ENCODE measurements at regions not wholly inside any gene's neighbourhood (a gene's known extent, or its start where the extent isn't known, plus 50 kb on each side); places are given as distances from the start of the nearest gene placed in this dataset.

DNA sequence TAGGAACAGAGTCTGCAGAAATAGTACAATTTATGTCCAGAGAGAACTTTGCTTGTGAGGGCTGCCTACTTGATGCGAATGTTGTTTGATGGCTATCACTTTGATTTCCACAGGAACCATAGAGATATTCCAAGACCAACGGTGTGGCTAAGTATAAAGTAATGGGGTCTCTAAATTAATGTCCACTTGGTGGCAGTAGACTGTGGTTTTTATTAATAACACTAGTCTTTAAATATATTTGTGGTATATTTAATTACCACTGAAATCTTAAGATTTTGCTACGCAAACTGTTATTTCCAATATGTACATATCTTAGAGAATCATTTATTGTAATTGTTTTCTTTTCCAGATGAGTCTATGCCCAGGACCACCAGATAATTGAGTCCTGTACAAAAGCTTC lies 647.9 kb downstream of the PLA2G4A start:
- TF ChIP-seq, protein P1, sequence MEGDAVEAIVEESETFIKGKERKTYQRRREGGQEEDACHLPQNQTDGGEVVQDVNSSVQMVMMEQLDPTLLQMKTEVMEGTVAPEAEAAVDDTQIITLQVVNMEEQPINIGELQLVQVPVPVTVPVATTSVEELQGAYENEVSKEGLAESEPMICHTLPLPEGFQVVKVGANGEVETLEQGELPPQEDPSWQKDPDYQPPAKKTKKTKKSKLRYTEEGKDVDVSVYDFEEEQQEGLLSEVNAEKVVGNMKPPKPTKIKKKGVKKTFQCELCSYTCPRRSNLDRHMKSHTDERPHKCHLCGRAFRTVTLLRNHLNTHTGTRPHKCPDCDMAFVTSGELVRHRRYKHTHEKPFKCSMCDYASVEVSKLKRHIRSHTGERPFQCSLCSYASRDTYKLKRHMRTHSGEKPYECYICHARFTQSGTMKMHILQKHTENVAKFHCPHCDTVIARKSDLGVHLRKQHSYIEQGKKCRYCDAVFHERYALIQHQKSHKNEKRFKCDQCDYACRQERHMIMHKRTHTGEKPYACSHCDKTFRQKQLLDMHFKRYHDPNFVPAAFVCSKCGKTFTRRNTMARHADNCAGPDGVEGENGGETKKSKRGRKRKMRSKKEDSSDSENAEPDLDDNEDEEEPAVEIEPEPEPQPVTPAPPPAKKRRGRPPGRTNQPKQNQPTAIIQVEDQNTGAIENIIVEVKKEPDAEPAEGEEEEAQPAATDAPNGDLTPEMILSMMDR (IDR thresholded peaks at IDR 0.05; ENCODE audit: poor library complexity, severe bottlenecking) = no peak
- no peak for TF ChIP-seq RAD21 (conservative IDR thresholded peaks at IDR 0.05)
- no peak for TF ChIP-seq POLR2AphosphoS5 (IDR thresholded peaks at IDR 0.05)
- no peak for TF ChIP-seq MXI1 (conservative IDR thresholded peaks at IDR 0.05; ENCODE audit: poor library complexity, severe bottlenecking)
